ENCODE measurements at regions not wholly inside any gene's neighbourhood (a gene's known extent, or its start where the extent isn't known, plus 50 kb on each side); places are given as distances from the start of the nearest gene placed in this dataset.

DNA sequence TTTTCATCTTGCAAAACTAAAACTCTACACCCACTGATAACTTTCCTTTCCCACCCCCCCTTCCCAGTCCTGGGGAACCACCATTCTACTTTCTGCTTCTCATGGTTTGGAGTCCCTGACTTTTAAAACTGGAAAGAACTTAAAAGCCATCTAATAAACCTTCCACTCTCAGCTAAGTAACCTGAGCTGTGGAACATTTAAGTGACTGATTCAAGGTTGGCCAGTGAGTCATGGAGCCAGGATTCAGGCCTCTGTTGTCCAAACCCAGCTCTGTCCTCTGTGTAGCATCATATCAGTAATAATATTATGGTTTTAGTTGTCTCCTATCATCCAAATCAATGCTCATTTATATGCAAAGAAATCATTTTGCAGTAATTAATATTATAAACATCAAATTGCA is 176.0 kb upstream of the NT5E start:
- DNase-seq (ENCODE audit: low read depth): peak; percentile 6
- H3K4me3 ChIP-seq (replicated peaks; ENCODE audit: low read depth, low read length): no peak overlapping the region
- TF ChIP-seq, protein P1, sequence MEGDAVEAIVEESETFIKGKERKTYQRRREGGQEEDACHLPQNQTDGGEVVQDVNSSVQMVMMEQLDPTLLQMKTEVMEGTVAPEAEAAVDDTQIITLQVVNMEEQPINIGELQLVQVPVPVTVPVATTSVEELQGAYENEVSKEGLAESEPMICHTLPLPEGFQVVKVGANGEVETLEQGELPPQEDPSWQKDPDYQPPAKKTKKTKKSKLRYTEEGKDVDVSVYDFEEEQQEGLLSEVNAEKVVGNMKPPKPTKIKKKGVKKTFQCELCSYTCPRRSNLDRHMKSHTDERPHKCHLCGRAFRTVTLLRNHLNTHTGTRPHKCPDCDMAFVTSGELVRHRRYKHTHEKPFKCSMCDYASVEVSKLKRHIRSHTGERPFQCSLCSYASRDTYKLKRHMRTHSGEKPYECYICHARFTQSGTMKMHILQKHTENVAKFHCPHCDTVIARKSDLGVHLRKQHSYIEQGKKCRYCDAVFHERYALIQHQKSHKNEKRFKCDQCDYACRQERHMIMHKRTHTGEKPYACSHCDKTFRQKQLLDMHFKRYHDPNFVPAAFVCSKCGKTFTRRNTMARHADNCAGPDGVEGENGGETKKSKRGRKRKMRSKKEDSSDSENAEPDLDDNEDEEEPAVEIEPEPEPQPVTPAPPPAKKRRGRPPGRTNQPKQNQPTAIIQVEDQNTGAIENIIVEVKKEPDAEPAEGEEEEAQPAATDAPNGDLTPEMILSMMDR (IDR thresholded peaks at IDR 0.05; ENCODE audit: low read length, missing control alignments): no peak

DNA sequence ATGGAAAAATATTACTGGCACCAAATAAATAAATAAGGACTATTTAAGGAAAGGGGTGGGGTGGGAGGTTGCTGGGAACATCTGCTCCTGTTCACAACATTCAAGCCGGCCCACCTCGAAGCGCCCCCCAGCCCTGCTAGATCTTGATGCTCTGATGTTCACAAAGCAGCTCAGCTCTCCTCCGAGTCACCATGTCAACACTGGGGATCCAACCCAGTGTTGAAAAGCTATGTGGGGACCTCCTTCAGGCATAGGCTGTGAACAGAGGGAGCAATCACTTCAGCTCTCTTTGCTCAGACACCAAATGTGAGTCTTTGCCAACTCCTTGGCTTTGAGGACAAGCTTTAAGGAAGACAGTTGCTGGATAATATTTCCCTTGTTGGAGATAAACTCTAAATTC is 176.8 kb upstream of the NT5E start:
- no peak for DNase-seq (ENCODE audit: low read depth)
- H3K4me3 ChIP-seq (replicated peaks; ENCODE audit: low read depth, low read length): no peak overlapping the region
- TF ChIP-seq, protein P1 (IDR thresholded peaks at IDR 0.05; ENCODE audit: low read length, missing control alignments): no peak

DNA sequence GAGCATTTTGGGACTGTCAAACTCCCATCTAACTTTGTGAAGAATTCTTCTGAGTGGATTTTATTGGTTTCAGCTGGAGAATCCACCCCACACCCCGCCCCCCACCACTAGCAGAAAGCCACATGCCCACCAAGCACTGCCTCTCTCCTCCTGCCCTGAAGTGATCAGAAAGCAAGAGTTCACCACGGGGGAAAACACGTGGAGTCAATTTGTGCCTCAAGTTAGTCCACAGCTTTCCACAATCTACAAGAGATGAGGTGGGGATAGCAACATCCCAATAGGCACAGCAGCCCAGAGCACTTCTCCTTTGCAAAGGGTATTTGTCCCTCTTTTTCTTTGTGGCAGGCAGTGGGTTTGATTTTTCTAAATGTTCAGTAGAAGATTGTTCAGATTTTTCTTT is 177.3 kb upstream of the NT5E start:
- H3K4me3 ChIP-seq (replicated peaks; ENCODE audit: low read depth, low read length): no peak overlapping the region
- DNase-seq (ENCODE audit: low read depth): no peak
- TF ChIP-seq, protein P1 (IDR thresholded peaks at IDR 0.05; ENCODE audit: low read length, missing control alignments): no peak

DNA sequence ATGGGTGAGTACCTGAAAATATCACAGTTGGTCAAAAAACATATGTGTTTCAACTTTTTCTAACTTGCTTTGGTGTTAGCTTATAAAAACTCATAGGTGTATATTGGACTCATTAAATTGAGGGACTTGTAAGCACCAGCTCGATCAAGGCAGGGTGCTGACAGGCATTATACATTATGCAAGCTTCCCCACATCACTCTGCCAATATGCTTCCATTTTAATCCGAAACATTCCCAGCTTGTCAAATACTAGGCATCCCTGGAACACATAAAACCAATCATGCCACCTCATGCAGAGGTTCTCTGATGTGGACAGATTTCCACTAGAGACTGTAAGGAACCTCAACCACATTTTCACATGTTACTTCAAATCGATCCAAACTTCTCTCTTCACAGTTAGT is 187.3 kb upstream of the NT5E start:
- DNase-seq (ENCODE audit: low read depth): no peak
- H3K4me3 ChIP-seq (replicated peaks; ENCODE audit: low read depth, low read length): no peak overlapping the region
- TF ChIP-seq, protein P1 (IDR thresholded peaks at IDR 0.05; ENCODE audit: low read length, missing control alignments): no peak

DNA sequence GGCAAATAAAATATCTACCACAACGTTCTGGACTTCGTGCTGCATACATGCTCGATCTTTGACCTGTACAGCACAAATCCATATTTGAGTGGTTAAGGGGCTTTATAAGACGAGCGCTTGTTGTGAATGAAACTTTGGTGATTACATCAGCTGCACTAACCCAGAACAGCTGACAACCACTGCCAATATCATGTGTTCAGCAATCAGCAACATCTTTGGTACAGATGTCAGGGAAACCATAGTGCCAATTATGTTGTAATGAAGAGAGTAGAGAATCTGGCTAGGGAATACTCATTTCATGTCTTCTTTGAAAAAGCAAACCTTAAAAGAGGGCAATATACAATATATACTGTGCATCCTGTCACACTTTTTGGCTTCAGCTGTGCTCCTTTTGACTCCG is 188.6 kb upstream of the NT5E start:
- DNase-seq (ENCODE audit: low read depth): no peak
- TF ChIP-seq, protein P1 (IDR thresholded peaks at IDR 0.05; ENCODE audit: low read length, missing control alignments): no peak
- H3K4me3 ChIP-seq (replicated peaks; ENCODE audit: low read depth, low read length): no peak overlapping the region

DNA sequence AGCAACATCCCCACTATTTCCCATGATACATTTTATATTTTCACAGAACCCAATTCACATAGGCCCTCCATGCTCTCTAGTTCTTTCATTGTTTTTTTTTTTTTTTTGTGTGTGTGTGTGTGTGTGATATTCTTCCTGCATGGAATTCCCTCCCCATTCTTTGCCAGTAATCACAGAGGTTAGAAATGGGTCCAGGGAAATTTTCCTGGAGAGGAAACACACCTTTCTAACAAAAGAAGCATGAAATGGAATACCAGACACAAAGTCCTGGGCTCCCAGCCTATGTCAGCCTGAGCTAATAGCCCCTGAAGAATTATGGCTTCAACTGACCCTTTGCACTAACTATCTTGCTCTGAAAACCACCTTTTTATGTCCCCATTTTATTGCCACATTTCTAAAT is 194.2 kb upstream of the NT5E start:
- no peak for DNase-seq (ENCODE audit: low read depth)
- TF ChIP-seq, protein P1 (IDR thresholded peaks at IDR 0.05; ENCODE audit: low read length, missing control alignments): no peak
- no peak overlapping the region for H3K4me3 ChIP-seq (replicated peaks; ENCODE audit: low read depth, low read length)

DNA sequence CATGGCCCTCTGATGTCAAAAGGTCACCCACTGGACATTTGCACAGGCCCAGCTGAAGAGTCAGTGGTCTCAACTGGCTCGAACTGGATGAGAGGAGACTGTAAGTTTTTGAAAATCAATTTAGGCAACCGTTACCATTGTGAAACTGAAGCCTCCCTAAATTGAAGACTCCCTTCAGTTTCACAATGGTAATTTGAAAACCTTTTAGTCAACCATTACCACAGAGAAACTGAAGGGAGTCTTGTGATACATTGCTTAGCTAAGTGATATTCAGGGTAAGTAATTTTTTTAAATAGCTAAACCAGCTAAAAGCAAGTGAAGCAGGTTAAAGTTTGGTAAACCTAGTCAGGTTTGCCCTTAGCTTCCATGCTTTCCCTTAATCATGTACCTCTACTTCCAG is 197.3 kb upstream of the NT5E start:
- H3K4me3 ChIP-seq (replicated peaks; ENCODE audit: low read depth, low read length): no peak overlapping the region
- DNase-seq (ENCODE audit: low read depth): no peak
- TF ChIP-seq, protein P1 (IDR thresholded peaks at IDR 0.05; ENCODE audit: low read length, missing control alignments): no peak

Data from fibroblast of pulmonary artery (primary cell).